OCI-LY3 (cell line): ENCODE measurements at regions not wholly inside any gene's neighbourhood (a gene's known extent, or its start where the extent isn't known, plus 50 kb on each side); places are given as distances from the start of the nearest gene placed in this dataset.

ENCODE experiments used
- H2AFZ ChIP-seq: fragments of 200-600, 300-600 bp; shearing (Covaris generic); 2 replicates; pipeline ENCODE4 v1.6.0; 2014; ENCODE audit warnings: antibody characterized with exemption, low read depth, low read length
- H3K27ac ChIP-seq: fragments of 200-600, 300-600 bp; sonication (generic); 2 replicates; pipeline ENCODE4 v1.5.1; 2014; ENCODE audit warnings: mild to moderate bottlenecking, low read length, moderate library complexity, mixed read lengths
- H3K27me3 ChIP-seq: fragments of 200-600, 300-600 bp; sonication (generic); 2 replicates; pipeline ENCODE4 v1.6.1; 2014; ENCODE audit warnings: low read depth, low read length, mixed read lengths
- H3K36me3 ChIP-seq: fragments of 200-600, 300-600 bp; sonication (generic); replicated peaks from 2 replicates; pipeline ENCODE3; 2014; ENCODE audit warnings: low read depth, low read length, mixed read lengths
- H3K4me1 ChIP-seq: fragments of 300-600, 200-600 bp; sonication (generic); 2 replicates; pipeline ENCODE4 v1.6.1; 2014; ENCODE audit warnings: low read length, mixed read lengths
- H3K4me2 ChIP-seq: fragments of 200-600, 300-600 bp; sonication (generic); 2 replicates; pipeline ENCODE4 v1.6.1; 2014; ENCODE audit warnings: low read length, mixed read lengths
- H3K4me3 ChIP-seq: fragments of 300-600, 200-600 bp; sonication (generic); 2 replicates; pipeline ENCODE4 v1.5.1; 2014; ENCODE audit warnings: antibody characterized with exemption, mild to moderate bottlenecking, low read length, moderate library complexity
- H3K79me2 ChIP-seq: fragments of 300-600, 200-600 bp; shearing (Covaris generic); 2 replicates; pipeline ENCODE4 v1.6.1; 2014; ENCODE audit warnings: mild to moderate bottlenecking, low read length, mixed read lengths
- H3K9ac ChIP-seq: fragments of 300-600, 200-600 bp; shearing (Covaris generic); 2 replicates; pipeline ENCODE4 v1.6.0; 2014; ENCODE audit warnings: mild to moderate bottlenecking, low read length, moderate library complexity
- H3K9me3 ChIP-seq: fragments of 200-600, 300-600 bp; shearing (Covaris generic); 2 replicates; pipeline ENCODE4 v1.6.1; 2014; ENCODE audit warnings: low read length, mixed read lengths; ENCODE audit not compliant: insufficient read depth
- H4K20me1 ChIP-seq: fragments of 200-600, 300-600 bp; sonication (generic); 2 replicates; pipeline ENCODE4 v1.6.1; 2016; ENCODE audit warnings: low read length, mixed read lengths; ENCODE audit not compliant: insufficient read depth
- EZH2phosphoT487 ChIP-seq: fragments of 200-600 bp; shearing (Covaris generic); IDR thresholded peaks from 2 replicates; pipeline ENCODE4 v1.6.1; 2018; ENCODE audit warnings: antibody characterized with exemption, mixed run types, low read depth
- TF ChIP-seq, protein P1 (sequence below): fragments of 200-600, 300-600 bp; sonication (generic); IDR thresholded peaks from 2 replicates; pipeline ENCODE4 v1.5.1; 2014; ENCODE audit warnings: antibody characterized with exemption, low read length, low read depth

- Histone ChIP-seq H3K4me3 (no peak overlapping the region), H3K4me2 (0 out of 2 replicates have a peak overlapping the region, but pooled peaks have one; percentile 22)
Observed at GRCh38 chr2:226306969-226307368, 492.7 kb downstream of the IRS1 start.

GRCh38 chr2:226304308-226304707 lies 495.3 kb downstream of the IRS1 start:
- Histone ChIP-seq H3K4me2 (no peak overlapping the region), H3K4me3 (no peak overlapping the region), H4K20me1 (no peaks in the 10 kb centered on the region), H2AFZ (no peak overlapping the region), H3K36me3 (no peaks in the 10 kb centered on the region), H3K79me2 (no peaks in the 10 kb centered on the region), H3K9ac (no peak overlapping the region), H3K27me3 (no peaks in the 10 kb centered on the region), H3K27ac (no peak overlapping the region), H3K4me1 (peaks cover 20% of the 10 kb centered on the region), H3K9me3 (no peaks in the 10 kb centered on the region)
- TF ChIP-seq, protein P1, sequence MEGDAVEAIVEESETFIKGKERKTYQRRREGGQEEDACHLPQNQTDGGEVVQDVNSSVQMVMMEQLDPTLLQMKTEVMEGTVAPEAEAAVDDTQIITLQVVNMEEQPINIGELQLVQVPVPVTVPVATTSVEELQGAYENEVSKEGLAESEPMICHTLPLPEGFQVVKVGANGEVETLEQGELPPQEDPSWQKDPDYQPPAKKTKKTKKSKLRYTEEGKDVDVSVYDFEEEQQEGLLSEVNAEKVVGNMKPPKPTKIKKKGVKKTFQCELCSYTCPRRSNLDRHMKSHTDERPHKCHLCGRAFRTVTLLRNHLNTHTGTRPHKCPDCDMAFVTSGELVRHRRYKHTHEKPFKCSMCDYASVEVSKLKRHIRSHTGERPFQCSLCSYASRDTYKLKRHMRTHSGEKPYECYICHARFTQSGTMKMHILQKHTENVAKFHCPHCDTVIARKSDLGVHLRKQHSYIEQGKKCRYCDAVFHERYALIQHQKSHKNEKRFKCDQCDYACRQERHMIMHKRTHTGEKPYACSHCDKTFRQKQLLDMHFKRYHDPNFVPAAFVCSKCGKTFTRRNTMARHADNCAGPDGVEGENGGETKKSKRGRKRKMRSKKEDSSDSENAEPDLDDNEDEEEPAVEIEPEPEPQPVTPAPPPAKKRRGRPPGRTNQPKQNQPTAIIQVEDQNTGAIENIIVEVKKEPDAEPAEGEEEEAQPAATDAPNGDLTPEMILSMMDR = no peak
- no peak for TF ChIP-seq EZH2phosphoT487

More at GRCh38 chr2:226306969-226307368, 492.7 kb downstream of the IRS1 start:
- Histone ChIP-seq H3K36me3 (no peaks in the 10 kb centered on the region), H2AFZ (no peak overlapping the region), H3K9ac (no peak overlapping the region), H3K27me3 (no peaks in the 10 kb centered on the region), H3K79me2 (no peaks in the 10 kb centered on the region), H4K20me1 (no peaks in the 10 kb centered on the region), H3K4me1 (peaks cover 13% of the 10 kb centered on the region), H3K9me3 (no peaks in the 10 kb centered on the region), H3K27ac (no peak overlapping the region)
- TF ChIP-seq, protein P1 = no peak
- TF ChIP-seq EZH2phosphoT487 = no peak

DNA sequence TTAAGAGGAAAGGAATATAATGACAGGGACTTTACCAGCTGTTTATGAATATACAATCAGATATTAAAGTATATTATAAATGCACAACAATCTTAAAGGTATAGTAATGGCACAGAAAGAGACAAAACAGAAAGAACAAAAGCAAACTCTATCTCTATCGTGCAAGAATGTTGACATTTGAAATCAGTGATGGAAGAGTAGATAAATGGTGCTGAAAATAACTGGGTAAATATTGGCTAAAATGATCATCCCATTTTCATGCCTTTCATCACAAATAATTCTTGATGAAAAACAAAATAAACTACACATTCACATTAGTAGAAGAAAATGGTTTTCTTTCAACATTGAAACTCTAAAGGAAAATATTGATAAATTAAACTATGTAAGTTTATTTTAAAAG lies 495.9 kb downstream of the IRS1 start:
- H4K20me1 ChIP-seq = no peaks in the 10 kb centered on the region
- TF ChIP-seq EZH2phosphoT487 = no peak
- TF ChIP-seq, protein P1 = no peak

GRCh38 chr2:226300196-226300886 lies 499.3 kb downstream of the IRS1 start:
- H3K27me3 ChIP-seq = no peaks in the 10 kb centered on the region
- no peak for TF ChIP-seq EZH2phosphoT487
- TF ChIP-seq, protein P1 = no peak
- no peak overlapping the region for H2AFZ ChIP-seq
- no peaks in the 10 kb centered on the region for H3K79me2 ChIP-seq
- peaks cover 11% of the 10 kb centered on the region for H3K4me1 ChIP-seq
- no peaks in the 10 kb centered on the region for H3K9me3 ChIP-seq
- no peaks in the 10 kb centered on the region for H3K36me3 ChIP-seq
- no peak overlapping the region for H3K4me3 ChIP-seq
- H4K20me1 ChIP-seq = no peaks in the 10 kb centered on the region
- H3K9ac ChIP-seq = no peak overlapping the region
- peak overlapping the region; percentile 30; the same call in 1 of the 2 replicates for H3K4me2 ChIP-seq
- H3K27ac ChIP-seq = no peak overlapping the region

More for the DNA sequence above, 495.9 kb downstream of the IRS1 start:
- Histone ChIP-seq H3K36me3 (no peaks in the 10 kb centered on the region), H3K79me2 (no peaks in the 10 kb centered on the region), H3K4me3 (no peak overlapping the region), H3K4me1 (peaks cover 20% of the 10 kb centered on the region), H2AFZ (no peak overlapping the region), H3K27ac (no peak overlapping the region), H3K9me3 (no peaks in the 10 kb centered on the region), H3K4me2 (no peak overlapping the region), H3K9ac (no peak overlapping the region), H3K27me3 (no peaks in the 10 kb centered on the region)
